IPS DF 19.7 (cell line): ENCODE measurements at regions not wholly inside any gene's neighbourhood (a gene's known extent, or its start where the extent isn't known, plus 50 kb on each side); places are given as distances from the start of the nearest gene placed in this dataset.

Experiments
- DNase-seq: peaks from one replicate; pipeline ENCODE4 v3.0.0-alpha.2; 2013; ENCODE audit warnings: low read depth, low spot score

DNA sequence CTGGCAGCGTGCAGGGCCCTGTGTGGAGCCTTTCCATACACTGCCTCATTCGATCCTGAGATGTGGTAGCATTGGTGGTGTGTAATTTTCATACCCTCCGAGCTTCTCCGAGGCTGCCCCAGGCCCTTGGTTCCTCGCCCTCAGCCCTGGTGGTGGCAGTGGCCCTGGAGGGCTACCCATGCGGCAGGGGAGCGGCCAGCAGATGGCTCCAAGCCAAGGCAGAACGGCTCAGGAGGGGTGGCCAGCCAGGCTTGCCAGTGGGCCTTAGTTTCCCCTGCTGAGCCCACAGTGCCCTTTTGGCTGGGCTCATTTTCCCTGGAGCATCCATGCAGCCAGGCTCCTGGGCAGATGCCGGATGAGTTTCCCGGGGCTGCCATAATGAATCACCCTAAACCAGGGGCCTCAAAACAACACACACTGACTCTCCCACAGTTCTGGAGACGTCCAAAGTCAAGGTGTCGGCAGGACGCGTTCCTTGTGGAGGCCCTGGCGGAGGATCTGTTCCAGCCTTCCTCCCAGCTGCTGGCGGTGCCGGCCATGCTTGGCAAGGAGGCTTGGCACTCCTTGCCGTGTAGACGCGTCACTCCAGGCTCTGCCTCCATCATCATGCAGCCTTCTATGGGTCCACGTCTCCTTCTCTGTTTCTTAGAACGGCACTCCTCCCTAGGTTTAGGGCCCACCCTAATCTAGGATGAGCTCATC lies 158.8 kb upstream of the GSE1 start:
- DNase-seq: no peak

DNA sequence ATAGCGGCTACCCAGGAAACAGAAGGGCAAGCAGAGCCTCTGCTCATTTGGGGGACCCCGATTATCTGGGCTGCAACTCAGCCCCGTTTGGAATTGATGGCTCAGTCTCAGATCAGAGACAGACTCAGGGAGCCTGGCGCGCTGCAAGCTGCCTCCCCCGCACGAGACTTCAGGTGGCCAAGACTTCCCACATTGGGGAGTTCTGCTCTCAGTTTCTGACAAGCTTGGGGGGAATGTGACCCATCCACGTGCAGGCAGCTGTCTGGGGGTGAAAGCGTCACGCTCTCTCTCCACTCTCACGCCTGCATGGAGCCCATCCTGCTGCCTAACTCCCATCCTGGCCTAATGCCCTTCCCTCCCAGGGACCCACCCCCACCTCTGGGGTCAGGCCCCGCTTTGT lies 157.6 kb upstream of the GSE1 start:
- DNase-seq: no peak

DNA sequence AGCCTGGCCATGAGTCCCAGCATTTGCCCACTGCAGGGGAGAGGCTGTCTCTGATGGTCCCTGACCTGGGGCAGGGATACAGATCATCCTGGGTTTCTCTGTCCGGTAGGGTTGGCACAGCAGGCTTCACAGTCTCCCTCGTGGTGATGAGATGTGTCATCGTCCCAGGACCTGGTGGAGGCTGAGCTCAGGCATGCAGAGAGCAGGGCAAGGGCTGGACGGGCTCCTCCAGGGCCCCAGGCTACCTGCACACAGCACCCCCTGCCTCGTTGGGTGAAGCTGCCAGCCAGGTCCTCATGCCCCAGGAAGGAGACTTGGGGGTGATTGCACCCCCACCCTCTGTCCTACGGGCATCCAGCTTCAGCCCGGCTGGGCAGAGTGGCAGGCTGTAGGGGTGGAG lies 155.8 kb upstream of the GSE1 start:
- no peak for DNase-seq

DNA sequence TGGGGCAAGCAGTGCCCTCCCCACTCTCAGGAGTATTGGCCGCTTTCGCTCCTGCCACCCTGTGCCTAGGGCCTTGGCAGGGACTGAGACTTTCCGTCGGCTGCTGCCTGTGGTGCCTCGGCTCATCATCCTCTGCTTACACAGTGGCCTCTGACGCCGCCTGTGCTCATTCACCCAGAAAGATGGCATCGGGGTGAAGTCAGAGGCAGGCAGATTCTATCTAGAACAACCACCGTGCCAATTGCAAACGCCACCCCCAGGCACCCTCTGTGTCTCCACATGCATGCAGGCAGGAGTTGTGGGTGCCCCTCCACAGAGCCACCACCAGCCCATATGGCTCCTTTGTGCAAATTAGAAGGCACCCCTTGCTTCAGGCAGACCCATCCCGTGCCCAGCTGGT lies 154.2 kb upstream of the GSE1 start:
- DNase-seq: no peak

DNA sequence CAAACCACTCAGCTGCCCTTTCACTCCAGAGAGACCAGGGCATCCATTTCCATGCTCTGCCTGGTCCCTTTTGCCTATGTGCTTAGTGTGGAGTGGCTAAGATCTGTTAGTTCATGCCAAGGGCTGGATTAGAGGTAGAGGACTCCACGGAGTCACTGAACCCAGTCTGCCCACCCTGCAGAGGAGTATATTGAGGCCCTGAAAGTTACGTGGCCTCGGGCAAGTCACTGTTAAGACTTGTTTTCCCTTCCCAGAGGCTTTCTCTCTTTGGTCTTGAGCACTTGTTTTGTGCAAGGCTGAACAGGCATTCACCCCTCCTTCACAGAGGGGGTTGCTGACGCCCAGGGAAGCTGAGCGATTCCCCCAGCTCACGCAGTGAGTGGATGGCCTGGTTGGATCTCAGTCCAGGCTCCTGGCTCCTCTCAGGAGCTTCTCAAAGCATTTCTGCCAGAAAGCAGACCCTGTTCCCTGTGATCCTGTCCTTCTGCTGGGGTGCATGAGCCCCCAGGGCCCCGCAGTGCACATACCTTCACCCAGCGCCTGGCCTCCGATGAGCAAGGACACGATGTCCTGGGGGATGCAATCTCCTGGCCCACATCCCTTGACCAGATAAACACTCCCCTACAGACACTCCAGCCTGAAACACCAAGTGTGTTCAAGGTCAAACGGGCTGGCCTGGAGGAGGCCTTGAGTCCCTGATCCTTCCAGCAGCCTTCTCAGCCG lies 153.4 kb upstream of the GSE1 start:
- DNase-seq: no peak

DNA sequence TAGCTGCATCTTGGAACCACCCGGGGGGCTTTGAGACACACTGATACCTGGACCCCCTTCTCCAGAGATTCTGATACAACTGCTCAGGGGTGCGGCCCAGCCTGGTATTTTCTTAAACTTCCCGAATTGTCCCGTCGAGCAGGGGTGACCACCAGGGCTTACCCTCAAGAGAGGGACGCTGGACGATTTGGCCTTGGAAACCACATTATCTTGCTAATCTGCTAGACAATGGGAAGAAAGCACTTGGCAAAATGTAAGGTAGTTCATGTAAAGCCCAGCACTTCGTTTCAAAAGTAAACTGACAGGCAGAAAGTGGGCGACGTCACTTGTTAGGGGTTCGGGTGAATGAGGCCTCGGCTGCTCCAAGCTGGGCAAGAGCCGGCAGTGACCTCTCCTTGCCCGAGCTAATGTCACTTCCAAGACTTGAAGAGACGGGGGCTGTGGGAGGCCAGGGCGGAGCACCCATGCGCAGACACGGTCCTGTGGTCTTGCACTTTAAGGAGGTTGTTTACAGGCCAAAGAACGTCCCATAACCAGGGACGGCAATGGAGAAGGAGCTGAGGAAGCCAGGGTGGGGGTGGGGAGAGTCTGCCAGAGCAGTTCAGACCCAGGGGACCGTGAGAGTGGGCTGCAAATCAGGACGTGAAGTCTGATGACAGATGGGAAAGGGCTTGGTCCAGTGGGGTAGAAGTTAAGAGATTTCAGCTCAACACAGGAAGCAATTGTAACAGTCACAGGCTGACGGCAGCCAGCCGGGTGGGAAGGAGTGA lies 152.7 kb upstream of the GSE1 start:
- DNase-seq: no peak

DNA sequence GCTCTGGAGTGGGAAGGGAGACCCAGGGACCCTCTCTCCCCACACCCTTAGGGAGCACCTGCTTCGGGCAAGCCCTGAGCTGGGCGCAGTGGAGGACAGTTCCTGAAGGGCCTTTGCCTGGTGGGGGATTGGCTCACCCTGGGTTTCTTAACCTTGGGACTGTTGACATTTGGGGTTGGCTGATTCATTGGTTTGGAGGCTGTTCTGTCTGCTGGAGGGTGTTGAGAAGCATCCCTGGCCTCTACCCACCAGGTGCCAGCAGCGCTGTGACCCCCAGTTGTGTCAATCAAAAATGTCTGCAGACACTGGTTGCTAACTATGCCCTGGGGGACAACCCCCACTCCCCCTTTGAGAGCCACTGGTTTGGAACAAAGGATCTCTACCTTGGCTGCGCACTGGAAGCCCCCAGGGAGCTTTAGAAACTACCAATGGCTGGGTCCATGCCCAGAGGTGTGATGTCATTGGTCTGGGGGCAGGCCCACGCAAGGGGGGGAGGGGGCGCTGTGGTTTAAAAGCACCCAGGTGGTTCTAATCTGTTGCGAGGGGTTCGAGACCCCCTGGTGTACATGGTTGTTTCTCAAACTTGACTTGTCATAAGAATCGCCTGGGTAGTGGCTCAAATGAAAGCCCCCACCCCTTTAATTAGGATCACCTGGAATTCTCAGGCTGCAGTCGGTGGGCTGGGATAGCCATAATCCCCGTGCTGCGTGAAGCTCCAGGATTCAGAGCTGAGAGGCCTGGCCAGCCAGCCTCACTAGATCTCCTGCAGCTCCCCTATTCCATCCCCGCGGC lies 151.9 kb upstream of the GSE1 start:
- no peak for DNase-seq

DNA sequence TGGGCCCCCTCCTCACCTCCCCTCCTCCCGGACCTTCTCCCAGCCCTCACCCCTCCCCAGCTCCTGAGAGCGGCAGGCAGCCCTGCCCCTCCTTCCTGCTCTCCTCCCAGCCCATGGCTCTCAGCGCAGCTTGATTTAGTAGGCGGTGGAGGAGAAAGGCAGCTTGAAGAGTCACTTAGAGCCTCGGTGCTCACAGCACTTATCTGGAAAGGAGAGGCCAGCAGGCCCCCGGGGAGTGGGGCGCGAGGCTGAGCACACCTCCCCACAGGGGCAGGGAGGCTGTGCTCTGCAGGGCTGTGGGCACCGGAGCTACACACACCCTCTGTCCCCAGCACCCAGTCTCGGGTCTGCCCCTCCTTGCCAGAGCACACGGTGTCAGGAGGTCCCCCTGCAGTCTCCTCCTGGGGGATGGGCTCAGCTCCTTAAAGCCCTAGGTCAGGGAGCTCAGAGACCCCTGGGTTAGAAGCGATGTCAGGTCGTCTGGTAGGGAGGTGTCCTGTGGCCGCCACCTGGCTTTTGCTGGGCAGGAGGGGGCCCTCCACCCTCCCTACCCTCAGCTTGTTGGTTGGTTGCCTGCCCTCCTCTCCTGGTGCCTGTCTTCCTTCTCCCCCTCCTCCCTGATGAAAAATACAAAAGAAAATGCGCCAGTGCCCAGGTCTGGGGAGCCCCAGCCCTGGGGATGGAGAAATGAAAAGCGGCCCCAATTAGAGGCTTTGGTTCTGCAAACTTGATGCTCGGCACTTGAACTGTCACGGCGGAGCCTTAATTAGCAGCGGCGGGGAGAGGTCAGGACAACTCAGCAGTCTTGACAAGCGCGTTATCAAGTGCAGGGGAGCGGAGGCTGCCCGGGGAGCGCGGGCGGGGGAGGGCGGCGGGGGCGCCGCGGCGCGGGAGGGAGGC lies 151.1 kb upstream of the GSE1 start:
- DNase-seq: no peak

DNA sequence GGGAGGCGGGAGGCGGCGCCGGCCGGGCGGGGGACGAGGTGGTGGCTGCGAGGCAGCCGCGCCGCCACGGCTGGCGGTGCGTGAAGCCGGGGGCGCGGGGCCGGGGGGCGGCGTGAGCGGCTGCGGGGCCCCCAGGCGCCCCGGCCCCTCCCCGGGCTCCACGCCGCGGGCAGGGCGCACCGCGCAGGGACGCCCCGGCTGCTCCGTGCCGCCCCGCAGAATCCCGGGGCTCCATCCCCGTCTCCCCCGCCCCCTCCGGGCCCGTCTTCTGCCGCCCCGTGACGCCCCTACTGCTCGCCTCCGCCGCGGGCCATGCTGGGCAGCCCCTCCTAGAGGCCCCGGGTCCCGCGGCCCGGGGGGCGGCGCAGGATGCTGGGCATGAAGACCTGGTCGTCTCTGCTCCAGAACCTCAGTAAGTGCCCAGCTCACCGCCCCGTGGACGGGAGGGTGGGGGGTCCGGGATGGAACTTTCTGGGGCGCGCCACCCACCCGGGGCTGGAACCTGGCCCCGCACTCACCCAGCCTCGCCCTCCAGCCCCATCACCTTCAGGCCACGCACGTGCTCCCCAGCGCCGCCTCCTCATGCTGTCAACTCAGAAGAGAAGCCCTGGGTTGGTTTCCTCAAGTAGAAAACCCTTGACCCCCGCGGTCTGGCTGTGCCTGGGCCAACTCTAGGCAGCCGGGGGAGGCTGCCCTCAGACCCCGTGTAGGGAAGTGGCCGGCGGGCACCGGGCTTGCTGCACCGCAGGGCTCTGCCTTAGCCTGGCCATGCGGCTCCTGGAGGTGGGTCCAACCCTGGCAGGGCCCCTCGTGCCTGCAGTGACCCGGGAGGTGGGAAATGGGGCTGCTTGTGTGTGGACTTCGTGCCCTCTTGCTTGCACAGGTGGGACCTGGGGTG lies 150.2 kb upstream of the GSE1 start:
- no peak for DNase-seq

DNA sequence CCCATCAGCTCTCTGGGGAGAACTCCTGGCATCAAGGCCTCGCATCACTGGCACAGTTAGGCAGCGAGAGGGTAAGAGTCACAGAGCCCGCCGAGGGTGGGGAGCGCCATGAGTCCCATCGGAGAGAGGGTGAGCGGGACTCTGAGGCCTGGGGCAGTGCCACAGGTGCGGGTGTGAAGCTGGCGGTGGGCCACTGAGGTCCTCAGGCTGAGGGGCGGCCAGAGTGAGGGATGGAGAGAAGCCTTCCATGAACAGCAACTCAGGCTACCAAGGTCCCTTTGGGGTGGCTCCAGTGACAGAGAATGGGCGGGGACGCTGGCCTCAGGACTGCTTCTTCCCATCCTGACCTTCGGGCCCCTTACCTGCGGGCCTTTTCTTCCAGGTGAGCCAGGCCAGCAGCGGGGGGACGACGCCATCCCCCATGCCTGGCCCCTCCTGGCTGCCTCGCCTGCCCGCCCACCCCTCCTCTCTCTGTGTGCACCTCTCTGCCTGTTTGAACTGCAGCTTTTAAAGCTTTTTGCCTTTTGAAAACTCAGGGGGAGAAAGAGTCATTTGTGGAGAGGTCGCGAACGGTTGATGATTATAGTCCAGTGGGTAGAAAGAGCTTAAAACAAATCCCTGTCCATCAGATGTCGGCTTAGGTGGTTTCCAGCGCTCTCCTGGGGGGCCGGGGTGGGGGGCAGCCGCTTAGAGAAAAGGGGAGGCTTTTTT lies 149.3 kb upstream of the GSE1 start:
- no peak for DNase-seq

DNA sequence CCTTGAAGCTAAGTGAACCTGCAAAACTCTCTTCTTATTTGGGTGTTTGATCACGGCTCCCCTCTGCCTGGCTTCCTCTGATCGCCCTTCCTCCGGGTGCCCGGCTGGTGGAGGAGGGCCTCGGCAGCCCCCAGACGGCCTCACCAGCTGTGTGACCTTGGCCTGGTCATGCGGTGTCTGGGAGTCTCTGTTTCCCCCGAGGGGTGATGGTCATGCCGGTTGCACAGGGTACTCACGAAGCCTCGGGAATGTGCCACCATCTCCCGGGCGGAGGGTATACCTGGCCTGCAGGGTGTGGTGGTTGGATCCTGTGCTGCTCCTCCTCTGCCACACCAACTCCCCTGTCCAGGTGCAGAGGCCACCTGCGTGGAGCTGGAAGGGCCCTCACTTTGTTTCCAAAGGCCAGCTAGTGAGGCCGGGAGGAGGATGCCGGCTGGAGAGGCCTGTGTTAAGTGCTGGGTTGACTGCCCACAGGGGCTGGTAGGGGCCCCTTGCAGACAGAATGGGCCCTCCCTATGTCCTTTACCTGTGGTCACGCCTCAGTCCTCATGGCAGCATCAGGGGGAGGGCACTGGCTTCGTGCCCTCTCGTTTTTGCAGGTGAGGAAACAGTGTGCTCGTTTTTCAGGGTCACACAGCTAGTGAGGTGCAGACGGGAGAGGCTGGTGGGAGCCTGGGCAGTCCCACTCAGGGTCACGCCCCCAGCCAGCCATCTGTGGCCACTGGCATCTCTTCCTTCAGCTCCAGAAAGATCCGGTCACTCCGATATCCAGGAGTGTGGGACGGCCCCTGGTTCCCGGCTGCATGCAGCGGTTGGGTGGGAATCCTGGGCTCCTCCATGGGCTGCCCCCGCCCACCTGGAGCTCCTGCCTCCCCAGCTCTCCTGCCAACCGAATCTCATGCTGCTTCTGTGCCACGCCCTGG lies 148.5 kb upstream of the GSE1 start:
- no peak for DNase-seq

DNA sequence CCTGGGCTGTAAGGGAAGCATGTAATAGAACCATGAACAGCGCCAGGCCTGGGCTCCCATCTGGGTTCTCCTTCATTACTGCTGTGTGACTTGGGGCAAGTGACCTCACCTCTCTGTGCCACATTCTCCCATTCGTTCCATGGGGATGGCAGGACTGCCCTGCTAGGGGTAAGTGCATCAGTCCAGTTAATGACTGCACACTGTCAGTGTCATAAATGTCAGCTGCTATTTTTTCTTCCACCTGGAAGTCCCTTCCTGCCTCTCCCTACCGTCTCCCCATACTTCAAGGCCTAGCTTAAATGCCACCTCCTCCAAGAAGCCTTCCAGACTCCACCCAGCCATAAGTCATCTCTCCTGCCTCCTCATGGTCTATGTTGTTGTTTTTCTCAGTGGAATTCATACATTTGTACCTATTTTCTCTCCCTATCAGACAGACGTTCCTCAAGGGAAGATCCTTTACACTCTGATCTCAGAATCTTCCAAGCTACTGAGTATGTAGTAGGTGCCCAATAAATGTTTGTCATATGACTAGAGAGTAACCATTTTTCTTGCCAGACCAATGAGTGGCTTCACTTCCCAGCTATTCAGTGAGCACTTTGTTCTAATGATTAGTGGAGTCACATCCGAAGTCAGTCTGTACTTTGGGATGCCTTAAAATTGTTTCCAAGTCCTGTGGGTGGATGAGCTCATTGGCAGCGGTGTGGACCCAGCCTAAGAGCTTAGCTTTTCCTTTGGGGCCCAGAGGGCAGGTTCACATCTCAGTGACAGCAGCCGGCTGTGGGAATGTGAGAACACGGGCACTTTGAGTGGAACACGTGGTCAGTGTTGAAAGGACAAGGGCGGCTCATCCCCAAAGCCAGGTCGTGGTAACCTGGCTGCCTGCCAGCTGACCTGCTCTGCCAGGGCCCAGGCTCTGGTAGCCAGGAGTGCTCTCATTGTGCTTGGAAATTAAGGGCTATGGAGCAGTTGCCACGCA lies 147.5 kb upstream of the GSE1 start:
- no peak for DNase-seq

DNA sequence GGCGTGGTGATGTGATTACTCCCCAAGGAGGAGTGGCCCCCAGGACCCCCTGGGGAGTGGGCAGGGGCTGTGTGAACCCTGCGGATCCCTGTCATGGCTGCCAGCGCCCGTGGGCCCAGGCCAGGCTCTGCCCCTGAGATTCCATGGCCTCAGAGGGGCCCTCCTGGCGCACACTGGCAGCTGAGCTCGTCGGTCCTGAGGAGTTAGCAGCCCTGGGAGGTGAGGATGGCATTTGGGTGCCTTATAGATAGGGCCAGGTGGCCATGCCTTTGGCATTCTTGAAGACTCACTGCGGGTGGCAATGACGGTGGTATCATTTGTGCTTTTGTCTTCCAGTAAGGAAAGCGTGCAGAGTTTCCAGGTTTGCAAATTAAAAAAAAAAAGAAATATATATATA lies 146.8 kb upstream of the GSE1 start:
- no peak for DNase-seq

DNA sequence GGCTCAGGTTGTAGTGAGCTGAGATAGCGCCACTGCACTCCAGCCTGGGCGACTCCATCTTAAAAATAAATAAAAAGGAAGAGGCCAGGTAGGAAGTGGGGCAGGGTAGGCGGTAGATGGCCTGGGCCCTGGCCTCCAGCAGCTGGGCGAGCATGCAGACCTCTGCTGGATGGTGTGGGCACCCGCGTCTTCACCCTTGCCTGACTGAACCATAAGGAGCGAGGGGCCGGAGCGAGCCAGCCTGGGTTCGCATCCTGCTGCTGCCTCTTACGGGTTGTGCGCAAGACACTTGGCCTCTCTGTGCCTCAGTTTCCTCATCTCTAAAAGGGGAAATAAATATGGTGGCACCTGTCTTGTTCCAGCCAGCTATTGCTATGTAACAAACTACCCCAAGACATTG lies 146.1 kb upstream of the GSE1 start:
- DNase-seq: no peak

DNA sequence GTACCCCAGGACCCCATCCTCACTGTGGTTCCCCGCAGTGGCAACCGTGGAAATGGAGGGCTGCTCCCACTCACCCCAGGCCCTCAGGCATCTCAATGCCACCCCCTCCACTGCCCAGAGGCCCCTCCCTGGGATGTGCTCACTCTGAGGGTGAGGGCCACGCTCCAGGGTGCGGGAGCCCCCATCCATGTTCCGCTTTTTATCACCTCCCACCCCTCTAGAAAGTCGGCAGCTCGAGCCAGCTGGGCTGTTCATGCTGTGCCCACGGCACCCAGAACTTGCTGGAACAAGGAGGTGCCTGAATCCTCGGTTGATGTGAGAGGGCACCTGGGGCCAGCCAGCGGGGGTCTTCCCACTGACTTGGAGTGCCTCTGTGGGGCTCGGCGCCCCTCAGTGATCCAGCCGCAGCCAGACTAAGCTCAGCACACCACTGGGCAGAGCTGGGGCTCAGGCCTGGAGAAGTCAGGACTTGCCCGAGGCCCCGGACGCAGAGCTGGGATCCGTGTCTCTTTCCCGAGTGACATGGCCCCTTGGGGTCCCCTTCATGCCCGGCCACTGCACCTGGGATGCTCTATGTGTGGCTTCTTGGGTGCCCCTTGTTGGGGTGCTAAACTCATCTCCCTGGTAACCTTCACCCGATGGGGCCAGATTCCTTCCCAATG lies 143.1 kb upstream of the GSE1 start:
- no peak for DNase-seq

DNA sequence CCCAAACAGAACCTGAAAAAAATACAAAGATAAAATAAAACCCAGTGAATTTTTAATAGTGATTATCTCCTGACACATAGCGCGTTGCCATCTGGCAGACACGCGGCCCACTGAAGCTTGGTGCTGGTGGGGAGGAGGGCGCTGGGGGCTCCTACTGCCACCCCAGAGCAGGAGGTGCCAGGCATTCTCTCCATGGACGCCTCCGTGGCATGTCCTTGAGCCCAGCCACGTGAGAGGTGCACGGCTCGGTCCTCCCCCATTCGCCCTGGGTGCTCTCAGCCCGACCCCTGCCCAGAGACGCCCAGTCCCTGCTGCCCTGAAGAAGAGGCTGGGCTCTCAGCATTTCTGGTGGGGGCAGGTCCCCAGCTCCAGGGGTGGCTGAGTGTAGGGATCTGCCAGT lies 142.2 kb upstream of the GSE1 start:
- DNase-seq: no peak
